Body of pancreas (tissue), 4 donors: ENCODE measurements at regions not wholly inside any gene's neighbourhood (a gene's known extent, or its start where the extent isn't known, plus 50 kb on each side); places are given as distances from the start of the nearest gene placed in this dataset.
"Not testable (repeated sequence)": the region's sequence is repeated elsewhere in the genome, so short reads cannot be mapped to it uniquely, and the experiment has no call there.

Experiments
- POLR2A ChIP-seq, 3 donors: fragments of 450-650 bp; IDR thresholded peaks; one replicate each; pipeline ENCODE4 v1.6.1; 2016; ENCODE audit warnings: antibody characterized with exemption in 3 of 3, mild to moderate bottlenecking in 2 of 3
- TF ChIP-seq, protein P1 (sequence below), 7 experiments: fragments of 450-650 bp in 4 of 7; fragments of 200-600 bp in 3 of 7; sonication (generic) in 3 of 7; IDR thresholded peaks; one replicate each; pipeline ENCODE4 v1.5.1; 2016 to 2019; ENCODE audit warnings: antibody characterized with exemption in 7 of 7

DNA sequence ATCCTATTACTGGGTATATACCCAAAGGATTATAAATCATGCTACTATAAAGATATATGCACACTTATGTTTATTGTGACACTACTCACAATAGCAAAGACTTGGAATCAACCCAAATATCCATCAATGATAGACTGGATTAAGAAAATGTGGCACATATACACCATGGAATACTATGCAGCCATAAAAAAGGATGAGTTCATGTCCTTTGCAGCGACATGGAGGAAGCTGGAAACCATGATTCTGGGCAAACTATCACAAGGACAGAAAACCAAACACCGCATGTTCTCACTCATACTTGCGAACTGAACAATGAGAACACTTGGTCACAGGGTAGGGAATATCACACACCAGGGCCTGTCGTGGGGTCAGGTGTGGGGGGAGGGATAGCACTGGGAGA is 71.6 kb downstream of the ELAPOR2 start:
- not testable (repeated sequence) for TF ChIP-seq POLR2A (IDR thresholded peaks at IDR 0.05)
- TF ChIP-seq, protein P1, sequence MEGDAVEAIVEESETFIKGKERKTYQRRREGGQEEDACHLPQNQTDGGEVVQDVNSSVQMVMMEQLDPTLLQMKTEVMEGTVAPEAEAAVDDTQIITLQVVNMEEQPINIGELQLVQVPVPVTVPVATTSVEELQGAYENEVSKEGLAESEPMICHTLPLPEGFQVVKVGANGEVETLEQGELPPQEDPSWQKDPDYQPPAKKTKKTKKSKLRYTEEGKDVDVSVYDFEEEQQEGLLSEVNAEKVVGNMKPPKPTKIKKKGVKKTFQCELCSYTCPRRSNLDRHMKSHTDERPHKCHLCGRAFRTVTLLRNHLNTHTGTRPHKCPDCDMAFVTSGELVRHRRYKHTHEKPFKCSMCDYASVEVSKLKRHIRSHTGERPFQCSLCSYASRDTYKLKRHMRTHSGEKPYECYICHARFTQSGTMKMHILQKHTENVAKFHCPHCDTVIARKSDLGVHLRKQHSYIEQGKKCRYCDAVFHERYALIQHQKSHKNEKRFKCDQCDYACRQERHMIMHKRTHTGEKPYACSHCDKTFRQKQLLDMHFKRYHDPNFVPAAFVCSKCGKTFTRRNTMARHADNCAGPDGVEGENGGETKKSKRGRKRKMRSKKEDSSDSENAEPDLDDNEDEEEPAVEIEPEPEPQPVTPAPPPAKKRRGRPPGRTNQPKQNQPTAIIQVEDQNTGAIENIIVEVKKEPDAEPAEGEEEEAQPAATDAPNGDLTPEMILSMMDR (IDR thresholded peaks at IDR 0.05): not testable (repeated sequence)
